HK-2 (cell line): ENCODE measurements at regions not wholly inside any gene's neighbourhood (a gene's known extent, or its start where the extent isn't known, plus 50 kb on each side); places are given as distances from the start of the nearest gene placed in this dataset.
"Not testable (repeated sequence)": the region's sequence is repeated elsewhere in the genome, so short reads cannot be mapped to it uniquely, and the experiment has no call there.

Experiments used
- DNase-seq: peaks from one replicate; pipeline ENCODE4 v3.0.0-alpha.2; 2018; ENCODE audit not compliant: unreplicated experiment

DNA sequence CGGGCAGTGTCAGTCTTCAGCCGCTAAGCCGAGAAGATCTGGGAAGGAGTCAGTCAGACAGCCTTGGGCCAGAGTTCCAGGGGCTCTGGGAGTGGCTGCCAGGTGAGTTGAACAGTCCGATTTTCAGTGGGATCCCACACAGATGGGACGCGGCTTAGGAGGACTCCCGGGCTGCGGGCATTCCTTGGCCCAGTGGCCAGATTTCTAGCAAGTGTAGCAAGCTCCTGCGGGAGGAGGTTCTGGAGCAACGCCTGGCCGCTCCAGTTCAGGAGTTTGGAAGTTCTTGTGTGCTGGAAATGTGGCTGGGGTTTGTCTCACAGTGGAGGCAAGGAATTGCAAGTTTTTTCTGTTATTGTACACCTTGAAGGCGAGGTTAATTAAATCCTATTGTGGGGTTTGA, 414.0 kb upstream of the EPHA7 start:
- not testable (repeated sequence) for DNase-seq

DNA sequence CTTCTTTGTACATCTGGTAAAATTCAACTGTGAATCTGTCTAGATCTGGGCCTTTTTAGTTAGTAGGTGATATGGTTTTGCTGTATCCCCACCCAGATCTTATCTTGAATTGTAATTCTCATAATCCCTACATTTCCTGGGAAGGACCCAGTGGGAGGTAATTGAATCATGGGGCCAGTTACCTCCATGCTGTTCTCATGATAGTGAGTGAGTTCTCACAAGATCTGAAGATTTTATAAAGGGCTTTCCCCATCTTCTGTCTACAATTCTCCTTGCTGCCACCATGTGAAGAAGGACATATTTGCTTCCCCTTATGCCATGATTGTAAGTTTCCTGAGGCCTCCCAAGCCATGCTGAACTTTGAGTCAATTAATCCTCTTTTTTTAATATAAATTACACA, 410.4 kb upstream of the EPHA7 start:
- DNase-seq, result not testable (repeated sequence)

DNA sequence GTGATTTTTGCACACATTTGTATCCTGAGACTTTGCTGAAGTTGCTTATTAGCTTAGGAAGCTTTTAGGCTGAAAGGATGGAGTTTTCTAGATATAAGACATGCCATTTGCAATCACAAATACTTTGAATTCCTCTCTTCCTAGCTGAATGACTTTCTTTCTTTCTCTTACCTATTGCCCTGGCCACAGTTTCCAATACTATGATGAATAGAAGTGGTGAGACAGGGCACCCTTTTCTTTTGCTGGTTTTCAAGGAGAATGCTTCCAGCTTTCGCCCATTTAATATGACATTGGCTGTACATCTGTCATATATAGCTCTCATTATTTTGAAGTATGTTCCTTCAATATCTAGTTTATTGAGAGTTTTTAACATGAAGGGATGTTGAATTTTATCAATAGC, 409.6 kb upstream of the EPHA7 start:
- no peak for DNase-seq

DNA sequence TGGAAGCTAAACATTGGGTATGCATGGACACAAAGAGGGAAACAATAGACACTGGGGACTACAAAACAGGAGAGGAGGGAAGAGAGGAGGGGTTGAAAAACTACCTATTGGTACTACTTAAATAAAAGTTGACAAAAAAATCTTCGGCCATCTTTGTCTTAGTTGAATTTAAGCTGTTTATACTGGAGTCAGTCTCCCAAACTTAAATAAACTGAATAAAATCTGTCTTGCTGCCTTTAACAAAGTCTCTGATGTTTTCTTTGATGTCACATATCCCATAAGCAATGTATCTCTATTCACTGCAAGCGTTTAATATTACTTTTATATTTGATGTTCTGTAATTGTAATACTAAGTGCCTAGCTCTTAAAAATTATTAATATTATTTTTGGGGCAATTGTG, 409.2 kb upstream of the EPHA7 start:
- DNase-seq, result no peak

DNA sequence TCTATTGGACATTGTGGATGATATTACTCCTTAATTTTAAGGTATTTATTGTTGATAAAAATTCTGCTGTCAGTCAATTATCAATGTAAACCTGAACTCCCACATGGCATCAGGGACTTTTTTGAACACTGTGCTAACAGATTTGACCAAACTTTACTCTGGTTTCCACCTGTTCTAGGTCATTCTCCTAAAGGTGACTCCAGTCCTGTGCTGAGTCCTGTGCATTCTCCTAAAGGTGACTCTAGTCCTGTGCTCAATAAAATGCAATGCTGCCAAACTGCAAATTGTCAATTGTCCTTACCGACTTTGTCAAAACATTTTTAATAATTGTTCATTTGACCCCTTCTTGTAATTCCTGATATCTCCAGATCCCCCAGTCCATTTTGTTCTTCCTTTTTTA, 408.4 kb upstream of the EPHA7 start:
- no peak for DNase-seq

DNA sequence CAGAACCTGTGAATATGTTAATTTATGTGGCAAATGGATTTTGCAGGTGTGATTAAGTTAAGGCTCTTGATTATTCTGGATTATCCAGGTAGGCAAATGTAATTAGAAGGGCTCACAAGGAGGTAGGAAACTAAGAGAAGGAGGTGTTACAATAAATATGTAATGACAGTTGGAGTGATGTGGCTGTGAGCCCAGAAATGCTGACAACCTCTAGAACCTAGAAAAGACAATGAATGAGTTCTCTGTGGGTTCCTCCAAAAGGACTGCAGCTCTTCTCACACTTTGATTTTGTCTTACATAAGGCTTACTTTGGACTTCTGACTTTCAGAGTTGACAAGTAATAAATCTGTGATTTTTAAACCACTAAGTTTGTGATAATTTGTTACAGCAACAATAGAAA, 406.6 kb upstream of the EPHA7 start:
- DNase-seq, result no peak

DNA sequence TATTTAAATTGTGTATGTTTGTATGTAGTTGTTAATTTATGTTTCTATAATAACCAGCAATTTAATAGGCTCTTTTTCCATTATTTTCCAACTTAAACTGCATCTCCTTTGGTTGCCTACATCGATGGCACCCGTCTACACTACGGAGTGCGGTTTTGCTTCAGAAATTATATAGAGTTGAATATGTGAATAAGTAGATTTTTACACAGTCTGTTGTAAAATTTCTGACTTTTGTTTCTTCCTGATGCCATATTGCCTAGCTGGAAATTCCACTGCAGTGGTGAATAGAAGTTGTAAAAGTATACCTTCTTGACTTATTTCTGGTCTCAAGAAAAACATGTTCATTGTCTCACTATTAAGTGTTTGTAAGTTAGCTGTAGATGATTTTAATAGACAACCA, 404.1 kb upstream of the EPHA7 start:
- DNase-seq, result no peak

DNA sequence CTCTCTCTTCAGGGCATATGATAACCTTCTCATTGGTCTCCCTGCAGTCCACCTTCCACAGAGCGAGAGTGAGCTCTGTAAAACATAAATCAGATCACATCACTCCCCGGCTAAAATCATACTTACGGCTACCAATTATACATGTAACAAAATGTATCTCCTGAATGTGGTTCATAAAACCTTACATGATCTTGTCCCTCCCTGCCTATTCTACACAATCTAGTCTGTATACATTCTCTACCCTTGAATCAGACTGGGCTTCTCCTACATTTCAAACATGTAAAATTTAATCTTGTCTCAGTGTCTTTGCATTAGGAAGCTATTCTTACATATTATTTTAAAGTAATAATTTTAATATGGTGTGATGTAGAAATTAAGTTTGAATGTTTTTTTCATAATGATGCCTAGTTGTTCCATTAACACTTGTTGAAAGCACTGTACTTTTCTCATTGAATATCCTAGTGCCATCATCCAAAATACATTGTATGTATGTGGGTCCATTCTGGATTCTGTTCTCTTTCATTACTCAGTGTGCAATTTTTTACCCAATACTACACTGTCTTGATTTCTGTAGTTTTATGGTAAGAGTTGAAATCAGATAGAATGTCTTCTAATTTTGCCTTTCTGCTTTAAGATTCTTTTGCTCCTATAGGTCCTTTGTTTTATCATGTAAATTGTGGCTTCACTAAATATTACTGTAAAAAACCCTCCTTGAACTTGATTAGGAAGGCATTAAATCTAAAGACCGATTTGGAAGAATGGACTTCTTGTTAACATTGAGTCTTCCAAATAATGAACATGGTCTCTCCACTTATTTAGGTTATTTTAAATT, 403.3 kb upstream of the EPHA7 start:
- no peak for DNase-seq

DNA sequence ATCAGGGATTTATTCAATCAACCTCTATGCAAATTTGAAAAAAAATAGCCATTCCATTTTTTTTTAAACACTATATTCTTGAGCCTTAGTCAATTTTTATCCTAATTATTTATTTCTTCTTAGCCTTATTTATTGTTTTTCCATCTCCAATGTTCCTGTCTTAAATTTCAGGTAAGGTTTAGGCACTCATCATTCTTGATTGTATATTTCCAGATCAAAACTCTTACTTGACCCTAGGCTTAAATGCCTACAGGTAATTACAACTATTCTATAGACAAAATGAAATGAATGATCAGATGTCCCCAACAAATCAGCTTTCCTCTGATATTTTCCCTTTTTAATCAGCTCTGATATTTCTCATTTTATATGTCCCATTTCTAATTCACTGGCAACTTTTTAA, 402.6 kb upstream of the EPHA7 start:
- DNase-seq, result no peak

DNA sequence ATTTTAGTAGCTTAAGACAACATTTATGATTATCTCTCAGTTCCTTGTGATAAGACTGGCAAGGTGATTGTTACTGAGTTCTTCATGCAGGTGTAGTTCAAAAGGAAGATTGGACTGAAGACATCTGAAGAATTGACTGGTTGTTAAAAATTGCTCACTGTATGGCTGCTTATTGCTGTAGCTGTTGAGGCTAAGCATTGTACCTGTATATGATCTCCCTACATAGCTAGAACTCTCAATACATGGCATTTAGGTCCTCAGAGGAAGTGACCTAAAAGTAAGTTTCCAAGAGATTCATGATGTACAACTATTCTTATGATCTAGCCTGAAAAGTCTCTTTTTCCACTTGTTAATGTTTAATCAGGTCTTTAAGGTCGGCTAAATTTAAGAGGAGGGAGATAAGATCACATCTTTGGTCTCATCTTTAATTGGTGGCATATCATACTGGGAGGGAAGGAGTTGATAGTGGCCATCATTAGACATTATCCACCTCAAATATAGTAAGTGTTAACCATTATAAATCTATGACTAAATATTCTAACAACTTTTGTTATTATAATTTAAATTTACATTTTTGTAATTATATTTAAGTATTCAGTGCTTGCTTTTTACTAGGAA, 401.2 kb upstream of the EPHA7 start:
- DNase-seq, result no peak

DNA sequence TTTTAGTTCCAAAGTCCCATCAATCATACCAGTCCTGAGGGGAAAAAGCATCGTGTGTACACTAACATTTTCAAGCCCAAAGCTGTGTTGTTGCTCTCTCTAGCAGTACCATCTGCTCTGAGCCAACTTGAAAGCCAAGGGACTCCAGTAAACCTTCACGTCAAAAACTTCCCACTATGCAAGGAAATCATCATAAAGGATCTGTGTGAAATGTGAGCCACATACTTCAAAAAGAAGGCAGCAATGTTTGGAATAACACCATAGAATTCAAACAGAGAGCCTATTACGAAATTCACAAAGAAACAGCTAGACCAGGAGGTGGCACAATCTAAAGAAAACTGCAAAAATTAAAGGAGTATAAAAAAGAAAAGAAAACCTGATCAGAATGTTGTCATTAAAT, 399.8 kb upstream of the EPHA7 start:
- no peak for DNase-seq

DNA sequence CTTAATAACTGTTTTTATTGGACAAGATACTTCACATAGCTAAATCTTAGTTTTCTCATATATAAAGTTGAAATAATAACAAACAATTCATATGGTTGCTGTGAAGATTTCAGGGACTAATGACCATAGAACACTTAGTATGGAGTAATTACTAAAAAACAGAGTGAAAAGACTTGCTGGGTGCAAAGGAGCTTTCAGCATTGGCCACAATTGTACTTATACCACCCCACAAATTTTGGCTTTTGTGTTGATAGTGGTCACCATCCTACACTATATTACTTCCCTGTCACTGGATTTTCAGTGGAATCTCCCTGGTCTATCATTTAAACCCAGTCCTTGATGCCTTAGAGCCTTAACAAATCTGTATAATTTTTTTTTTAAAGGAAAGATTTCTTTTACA, 398.6 kb upstream of the EPHA7 start:
- DNase-seq, result no peak

DNA sequence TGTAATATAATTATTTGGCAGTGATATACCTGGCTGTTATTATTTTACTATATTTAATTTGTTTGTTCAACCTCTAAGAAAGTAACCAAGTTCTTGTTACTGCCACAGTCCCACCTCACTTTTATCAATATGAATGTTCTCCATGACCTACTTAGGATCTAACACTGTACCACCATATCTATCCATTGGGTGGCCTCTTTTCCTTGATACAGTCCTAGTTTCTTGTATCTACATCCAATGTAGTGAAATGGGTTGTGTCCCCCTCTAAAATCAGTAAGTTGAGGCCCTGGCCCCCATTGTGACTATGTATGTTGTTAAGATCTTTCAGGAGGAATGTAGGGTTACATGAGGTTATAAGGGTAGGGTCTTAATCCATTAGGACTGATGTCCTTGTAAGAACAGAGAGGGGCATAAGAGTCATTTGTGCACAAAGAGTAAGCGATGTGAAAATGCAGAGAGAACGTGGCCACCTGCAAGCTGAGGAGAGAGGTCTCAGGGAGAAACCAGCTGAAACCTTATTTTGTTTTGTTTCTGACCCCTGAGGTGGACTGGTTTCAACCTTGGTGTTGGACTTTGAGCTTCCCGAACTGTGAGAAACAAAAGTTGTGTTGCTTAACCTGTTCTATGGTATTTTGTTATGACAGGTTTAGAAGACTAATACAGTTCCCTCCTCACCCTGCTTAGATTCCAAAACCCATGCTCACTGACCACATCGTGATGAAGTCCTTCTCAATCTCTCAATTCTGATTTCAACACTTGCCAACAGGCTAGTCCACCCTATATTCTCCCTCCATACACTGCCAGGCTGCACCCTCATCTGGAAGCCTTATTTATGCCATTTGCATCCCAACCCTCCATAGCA, 387.3 kb upstream of the EPHA7 start:
- no peak for DNase-seq

DNA sequence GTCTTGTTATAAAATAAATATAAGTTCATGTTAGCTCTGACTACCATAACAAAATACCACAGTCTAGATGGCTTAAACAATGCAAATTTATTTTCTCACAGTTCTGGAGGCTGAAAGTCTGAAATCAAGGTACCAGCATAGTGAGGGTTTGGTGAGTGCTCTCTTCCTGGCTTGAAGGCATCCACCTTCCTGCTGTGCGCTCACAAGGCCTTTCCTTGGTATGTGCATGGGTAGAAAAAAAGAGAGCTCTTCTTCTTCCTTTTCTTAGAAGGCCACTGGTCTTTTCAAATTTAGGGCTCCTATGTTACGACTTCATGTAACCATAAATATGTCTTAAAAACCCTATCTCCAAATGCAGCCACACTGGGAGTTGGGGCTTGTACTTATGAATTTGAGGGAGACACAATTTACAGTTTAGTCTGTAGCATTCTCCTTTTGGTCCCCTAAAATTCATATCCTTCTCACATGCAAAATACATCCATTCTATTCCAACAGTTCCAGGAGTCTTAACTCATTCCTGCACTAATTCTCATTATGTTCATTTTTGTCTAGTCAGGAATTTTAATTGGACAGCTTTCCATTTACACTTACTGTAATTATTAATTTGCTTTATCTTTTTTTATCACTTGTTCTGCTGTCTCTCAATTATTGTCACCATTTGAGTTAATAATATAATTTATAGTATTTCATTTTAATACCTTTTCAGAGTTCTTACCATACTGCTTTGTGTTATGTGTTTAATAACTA, 381.9 kb upstream of the EPHA7 start:
- DNase-seq, result no peak

DNA sequence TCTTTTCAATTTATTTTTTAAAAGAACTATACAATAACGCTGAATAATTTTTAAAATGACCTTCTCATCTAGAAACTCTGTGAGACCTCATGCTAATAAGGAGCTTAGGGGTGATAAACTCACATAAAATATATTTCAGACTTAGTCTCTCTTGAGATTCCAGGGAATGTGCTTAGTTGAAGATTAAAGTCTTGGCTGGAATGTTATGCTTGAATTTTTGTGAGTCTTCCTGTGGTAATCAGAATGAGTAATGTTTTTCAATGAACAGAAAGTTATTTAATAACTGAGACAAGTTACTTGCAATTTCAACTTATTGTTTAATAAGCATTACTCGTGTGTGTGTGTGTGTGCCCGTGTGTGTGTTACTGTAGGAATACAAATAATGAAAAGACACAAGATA, 379.9 kb upstream of the EPHA7 start:
- no peak for DNase-seq

DNA sequence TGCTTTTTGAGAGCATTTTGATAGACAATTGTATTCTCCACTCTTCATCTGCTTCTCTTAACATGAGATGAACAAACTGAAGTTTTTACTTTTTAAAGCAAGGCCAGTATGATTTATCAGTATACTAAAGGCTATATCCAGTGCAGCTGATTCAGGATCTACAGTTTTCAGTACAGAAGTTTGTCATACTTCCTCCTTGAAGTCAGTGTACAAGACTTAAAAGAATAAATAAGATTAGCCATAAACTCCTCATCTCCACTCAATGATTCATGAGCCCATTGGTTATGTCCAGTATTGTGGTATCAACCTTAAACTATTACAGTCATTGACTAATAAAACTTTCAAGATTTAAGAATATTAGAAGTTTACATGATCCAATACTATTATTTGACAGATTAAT, 374.8 kb upstream of the EPHA7 start:
- no peak for DNase-seq

DNA sequence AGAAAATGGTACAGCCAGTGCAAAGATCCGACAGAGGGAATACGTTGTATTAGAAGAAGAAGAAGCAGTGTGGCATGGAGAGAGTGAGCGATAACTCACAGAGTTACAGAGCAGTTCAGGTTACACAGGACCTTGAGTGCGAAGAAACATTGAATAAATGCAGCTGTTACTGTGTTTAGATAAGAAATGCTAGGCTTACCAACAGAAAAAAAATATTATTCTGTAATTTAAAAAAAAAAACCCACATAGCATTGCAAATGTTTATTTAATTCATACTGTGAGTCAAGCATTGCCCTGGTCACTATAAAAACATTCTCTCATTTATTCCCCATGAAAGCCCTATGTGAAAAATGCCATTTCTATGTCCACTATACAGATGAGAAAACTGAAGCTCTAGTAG, 373.4 kb upstream of the EPHA7 start:
- DNase-seq, result no peak

DNA sequence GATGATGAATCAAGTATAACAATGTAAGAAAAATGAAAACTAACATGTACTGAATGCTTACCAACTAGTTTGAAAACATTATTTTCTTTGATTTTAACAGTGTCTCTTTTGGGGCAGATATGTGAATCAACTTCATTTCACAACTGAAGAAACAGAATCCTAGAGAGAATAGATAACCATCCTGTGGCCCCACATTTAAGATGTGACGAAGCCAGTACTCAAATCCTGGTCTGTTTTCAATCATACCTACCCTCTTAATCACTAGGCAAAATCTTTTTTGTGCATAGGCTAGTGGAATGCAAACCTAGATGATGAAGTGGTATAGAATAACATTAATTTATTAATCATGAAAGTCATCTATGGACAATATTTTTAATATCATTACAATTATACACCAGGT, 371.6 kb upstream of the EPHA7 start:
- DNase-seq, result no peak

DNA sequence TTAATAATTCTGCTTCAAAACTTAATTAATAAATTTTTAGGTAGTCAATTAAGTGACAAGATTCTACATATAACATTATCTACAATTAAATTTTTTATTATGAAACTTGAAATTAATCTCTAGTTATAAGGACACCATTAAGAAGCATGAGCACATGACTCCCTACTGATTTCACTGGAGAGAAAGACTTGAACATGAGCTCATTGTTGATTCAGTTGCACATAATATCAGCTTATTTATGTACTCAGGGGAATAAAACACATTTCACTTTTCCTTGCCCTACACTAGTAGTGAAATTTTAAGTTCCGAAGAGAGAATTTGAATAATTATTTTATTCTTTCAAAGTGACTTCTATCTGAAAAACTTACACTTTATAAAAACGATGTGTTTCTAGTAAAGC, 370.2 kb upstream of the EPHA7 start:
- DNase-seq, result no peak

DNA sequence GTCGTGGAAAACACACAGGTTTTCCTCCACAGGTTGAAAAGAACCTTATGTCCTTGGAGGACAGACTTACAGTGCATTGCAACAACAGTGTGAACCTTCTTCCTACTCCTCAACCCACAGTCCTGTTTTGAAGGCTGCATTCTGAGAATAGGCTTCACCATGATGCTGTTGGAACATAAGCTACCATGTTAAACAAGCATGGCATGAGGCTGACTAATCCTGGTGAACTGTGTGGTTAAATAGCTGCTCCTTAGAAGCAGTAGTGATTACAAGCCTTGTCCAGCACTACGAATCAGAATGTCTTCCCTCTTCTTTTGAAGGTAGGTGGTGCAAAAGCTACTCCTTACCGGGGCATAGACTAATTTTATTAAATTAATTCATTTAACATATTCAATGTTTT, 368.5 kb upstream of the EPHA7 start:
- DNase-seq, result no peak

DNA sequence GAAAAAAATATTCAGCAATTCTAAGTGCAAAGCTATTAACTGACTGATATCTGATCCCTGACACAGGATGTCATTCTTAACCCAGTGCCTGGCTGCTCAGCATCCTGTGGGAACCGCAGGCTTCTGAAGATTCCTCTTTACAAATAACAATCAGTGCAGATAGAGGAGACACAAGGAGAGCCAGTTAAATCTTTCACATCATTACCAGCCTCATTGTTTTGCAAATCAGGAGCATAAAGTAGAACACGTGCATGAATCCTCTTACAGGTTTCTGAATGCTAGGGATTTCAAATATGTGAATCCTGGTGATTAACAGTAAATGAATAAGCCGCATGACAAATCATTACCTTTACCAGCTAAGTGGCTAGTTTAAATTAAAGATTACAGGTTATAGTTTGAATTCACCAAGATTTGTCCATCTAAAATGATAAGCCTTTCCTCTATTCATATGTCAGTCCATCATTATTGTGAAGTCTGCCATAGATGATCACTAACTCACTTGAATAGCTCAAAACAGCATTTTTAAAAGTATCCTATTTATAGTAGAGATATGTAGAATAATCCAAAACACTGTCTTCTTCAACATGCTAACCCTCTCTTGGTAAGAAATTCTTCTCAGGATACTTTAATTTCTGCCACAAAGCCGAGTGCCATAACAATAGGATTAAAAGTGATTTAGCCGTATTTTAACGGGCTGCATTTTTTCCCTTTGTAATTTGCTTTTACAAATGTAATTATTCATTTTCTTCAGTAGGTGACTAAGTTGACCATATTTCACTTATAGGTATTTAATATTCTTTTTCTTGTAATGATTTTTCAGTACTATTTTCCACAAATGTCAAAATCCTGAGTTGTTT, 367.3 kb upstream of the EPHA7 start:
- DNase-seq, result no peak
